ENCODE measurements at regions not wholly inside any gene's neighbourhood (a gene's known extent, or its start where the extent isn't known, plus 50 kb on each side); places are given as distances from the start of the nearest gene placed in this dataset.

- Histone ChIP-seq H2BK12ac (ENCODE audit: insufficient read length, low read depth, low read length) (no peak overlapping the region), H3K4me1 (ENCODE audit: insufficient read depth, low read length) (peaks cover 6% of the 10 kb centered on the region; the same call in 1 of the 2 replicates), H3K27ac (ENCODE audit: insufficient read length, low read depth, low read length) (no peak overlapping the region), H4K20me1 (ENCODE audit: control insufficient read depth, insufficient read depth, insufficient read length) (no peaks in the 10 kb centered on the region), H2AK5ac (ENCODE audit: insufficient read length, low read length) (no peak overlapping the region), H3T11ph (ENCODE audit: low read length) (no peak overlapping the region), H2BK5ac (ENCODE audit: insufficient read length, low read length) (no peak overlapping the region), H3K23me2 (ENCODE audit: insufficient read length, low read depth, low read length, poor library complexity, severe bottlenecking) (no peaks in the 10 kb centered on the region), H4K91ac (ENCODE audit: insufficient read length, low read depth, low read length) (no peak overlapping the region), H3K23ac (ENCODE audit: insufficient read length, low read depth, low read length) (no peak overlapping the region), H3K4ac (ENCODE audit: low read depth, low read length) (no peak overlapping the region), H3K18ac (ENCODE audit: insufficient read length, low read depth, low read length) (no peak overlapping the region), H4K8ac (replicated peaks; ENCODE audit: insufficient read length, low read depth, low read length) (no peak overlapping the region), H3K27me3 (ENCODE audit: insufficient read depth, low read length) (no peaks in the 10 kb centered on the region), H2BK20ac (ENCODE audit: low read depth, low read length, poor library complexity, severe bottlenecking) (no peak overlapping the region), H3K9ac (ENCODE audit: extremely low read depth, insufficient read length, low read length) (no peak overlapping the region), H3K79me1 (ENCODE audit: insufficient read depth, low read depth, low read length, poor library complexity, severe bottlenecking) (no peaks in the 10 kb centered on the region), H3K4me2 (ENCODE audit: insufficient read depth, insufficient read length, low read length) (no peak overlapping the region), H2AFZ (ENCODE audit: low read length) (no peak overlapping the region), H4K5ac (ENCODE audit: insufficient read length, low read depth, low read length) (no peak overlapping the region), H2BK15ac (ENCODE audit: low read depth, low read length) (no peak overlapping the region), H3K79me2 (ENCODE audit: insufficient read depth, low read length) (no peaks in the 10 kb centered on the region), H2BK120ac (ENCODE audit: low read depth, low read length, poor library complexity, severe bottlenecking) (no peak overlapping the region), H3K9me3 (ENCODE audit: control insufficient read depth, low read depth, low read length) (no peaks in the 10 kb centered on the region), H3K56ac (ENCODE audit: insufficient read length, low read depth, low read length) (no peak overlapping the region), H3K14ac (ENCODE audit: insufficient read depth, low read length) (no peak overlapping the region)
- DNase-seq, result no peak
- Mint-ChIP-seq H3K27me3 (ENCODE audit: low read depth) (no peaks in the 10 kb centered on the region), H3K36me3 (ENCODE audit: insufficient read depth in 1 of 3, low read depth in 3 of 3) (no peaks in the 10 kb centered on the region), H3K9me3 (no peaks in the 10 kb centered on the region), H3K4me1 (peaks cover 8 to 18% of the 10 kb centered on the region in 2 experiments), H3K4me3 (no peak overlapping the region), H3K27ac (no peak overlapping the region)
- no peak for TF ChIP-seq CTCF (conservative IDR thresholded peaks at IDR 0.05)
- WGBS (ENCODE audit: extremely low coverage, insufficient read length, low lambda C conversion rate), result no CpG with 5 or more reads among the region's 5 CpGs
Measured at GRCh38 chr13:26497968-26498511, 59.4 kb upstream of the WASF3 start.

Data from H9 (cell line).